GM12892 (cell line): ENCODE measurements at regions not wholly inside any gene's neighbourhood (a gene's known extent, or its start where the extent isn't known, plus 50 kb on each side); places are given as distances from the start of the nearest gene placed in this dataset.

Source experiments
- POLR2A ChIP-seq: IDR thresholded peaks from 2 replicates; pipeline ENCODE4 v1.6.1; 2011; ENCODE audit warnings: low read depth, low read length, control low read depth
- POLR2AphosphoS5 ChIP-seq: IDR thresholded peaks from 2 replicates; pipeline ENCODE4 v1.6.1; 2011; ENCODE audit warnings: low read depth, low read length, control low read depth
- TAF1 ChIP-seq: IDR thresholded peaks from 2 replicates; pipeline ENCODE4 v1.6.1; 2011; ENCODE audit warnings: low read depth, mild to moderate bottlenecking, control low read depth, low read length, borderline replicate concordance

- TF ChIP-seq POLR2A (no peak), TAF1 (no peak), POLR2AphosphoS5 (no peak)
Observed at GRCh38 chr5:2857837-2858236, 106.4 kb upstream of the IRX2 start.
